CD4-positive, alpha-beta T cell treated with Interleukin-4 for 1 hour (primary cell): ENCODE measurements at regions not wholly inside any gene's neighbourhood (a gene's known extent, or its start where the extent isn't known, plus 50 kb on each side); places are given as distances from the start of the nearest gene placed in this dataset.

Source experiments
- DNase-seq, 2 donors: peaks; one replicate each; pipeline ENCODE4 v3.0.0-alpha.2; 2020 to 2022

GRCh38 chr2:180122874-180123273, 115.8 kb upstream of the CWC22 start:
- no peak for DNase-seq

GRCh38 chr2:180115675-180116074, 108.6 kb upstream of the CWC22 start:
- DNase-seq = no peak

DNA sequence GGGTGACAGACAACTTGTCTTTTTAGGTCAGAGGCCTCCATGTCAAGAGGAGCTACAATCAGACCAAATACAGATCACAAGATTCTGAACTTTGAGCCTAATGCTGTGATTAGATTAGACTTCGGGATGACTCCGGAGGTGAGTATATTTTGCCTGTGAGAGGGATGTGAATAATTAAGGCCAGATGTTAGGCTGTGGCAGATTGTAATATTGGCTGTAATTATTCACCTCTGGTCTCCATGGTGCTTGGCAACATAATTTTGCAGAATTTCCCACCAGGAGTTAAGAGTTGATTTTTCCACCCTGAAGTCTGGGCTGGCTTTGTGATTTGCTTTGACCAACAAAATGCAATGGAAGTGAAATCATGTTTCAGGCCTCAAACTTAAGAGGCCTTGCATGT, 108.2 kb upstream of the CWC22 start:
- DNase-seq = no peak

DNA sequence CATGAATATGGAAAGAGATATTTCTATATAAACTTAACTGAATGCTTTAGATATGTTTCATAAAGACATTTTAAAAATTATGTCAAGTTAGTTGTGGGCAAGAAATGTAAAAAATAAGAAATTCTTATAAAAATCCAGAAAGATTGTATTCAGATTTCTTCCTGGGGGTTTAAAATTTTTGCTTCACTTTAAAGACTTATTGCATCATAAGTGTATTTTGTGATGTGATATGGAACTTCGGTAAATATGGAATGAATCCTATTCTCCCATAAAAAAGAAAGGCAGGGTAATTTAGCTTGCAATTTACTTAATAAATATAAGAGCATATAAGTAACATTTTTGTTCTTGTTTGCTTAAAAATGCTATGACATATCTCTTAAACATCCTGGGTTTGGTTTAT, 104.8 kb upstream of the CWC22 start:
- DNase-seq = no peak

GRCh38 chr2:180110469-180110868, 103.4 kb upstream of the CWC22 start:
- no peak for DNase-seq

GRCh38 chr2:180101846-180102245, 94.7 kb upstream of the CWC22 start:
- no peak for DNase-seq

DNA sequence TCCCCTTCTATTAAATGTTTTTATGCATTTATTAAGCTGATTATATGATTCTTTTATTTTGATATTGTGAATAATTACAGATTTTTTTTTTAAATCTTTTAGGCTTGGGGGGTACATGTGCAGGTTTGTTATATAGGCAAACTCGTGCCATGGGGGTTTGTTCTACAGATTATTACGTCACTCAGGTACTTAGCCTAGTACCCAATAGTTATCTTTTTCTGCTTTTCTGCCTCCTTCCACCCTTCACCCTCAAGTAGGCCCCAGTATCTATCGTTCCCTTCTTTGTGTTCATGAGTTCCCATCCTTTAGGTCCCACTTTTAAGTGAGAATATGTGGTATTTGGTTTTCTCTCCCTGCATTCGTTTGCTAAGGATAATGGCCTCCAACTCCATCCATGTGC, 92.2 kb upstream of the CWC22 start:
- no peak for DNase-seq

GRCh38 chr2:180085144-180085543, 78.0 kb upstream of the CWC22 start:
- no peak for DNase-seq

GRCh38 chr2:180077295-180077906, 70.3 kb upstream of the CWC22 start:
- no peak for DNase-seq

GRCh38 chr2:180075870-180076269, 68.8 kb upstream of the CWC22 start:
- no peak for DNase-seq

DNA sequence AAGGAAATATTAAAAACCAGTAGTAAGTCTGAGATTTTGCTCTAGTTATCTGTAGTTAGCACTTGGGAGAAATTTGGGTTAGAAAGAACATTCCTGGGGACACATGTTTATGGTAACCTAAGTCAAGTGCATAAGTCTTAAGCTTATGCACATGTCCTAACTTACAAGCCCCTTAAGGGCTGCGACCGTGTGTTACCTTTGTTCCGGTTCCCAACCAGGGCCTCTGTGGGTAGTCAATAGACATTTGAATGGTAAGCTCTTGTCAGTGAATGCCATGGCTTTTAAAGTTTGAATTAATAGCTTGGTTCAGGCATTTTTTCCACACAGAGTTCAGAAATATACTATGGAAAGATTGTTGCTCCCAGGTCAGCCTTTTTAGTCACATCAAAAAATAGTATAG, 64.7 kb upstream of the CWC22 start:
- no peak for DNase-seq

DNA sequence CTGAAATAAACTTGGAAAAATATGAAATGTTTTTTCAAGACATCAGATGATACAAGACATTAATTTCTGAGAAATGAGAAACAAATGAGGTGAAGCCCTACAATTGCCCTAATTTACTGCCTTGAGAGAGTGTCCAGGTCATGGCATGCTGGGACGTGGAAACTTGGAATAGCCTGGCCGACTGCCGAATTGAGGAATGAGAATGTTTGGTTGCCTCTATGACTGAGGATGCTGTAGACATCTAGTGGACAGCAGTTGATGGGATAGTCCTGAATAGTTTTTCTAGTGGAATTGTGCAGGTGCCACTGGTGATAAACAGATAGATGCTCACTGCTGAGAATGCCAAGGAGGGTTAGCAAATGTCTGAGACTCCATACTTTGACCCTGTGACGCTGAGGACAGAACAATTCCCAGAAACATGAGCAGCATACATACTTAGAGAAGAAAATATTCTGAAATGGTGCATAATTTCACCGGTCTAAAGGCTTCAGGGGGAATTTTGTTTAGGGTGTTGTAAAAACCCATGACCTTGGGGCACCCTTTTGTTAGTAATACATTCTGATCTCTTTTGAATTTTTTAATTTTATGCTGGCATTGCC, 56.5 kb upstream of the CWC22 start:
- DNase-seq = no peak

GRCh38 chr2:180062178-180062577, 55.1 kb upstream of the CWC22 start:
- DNase-seq = no peak

DNA sequence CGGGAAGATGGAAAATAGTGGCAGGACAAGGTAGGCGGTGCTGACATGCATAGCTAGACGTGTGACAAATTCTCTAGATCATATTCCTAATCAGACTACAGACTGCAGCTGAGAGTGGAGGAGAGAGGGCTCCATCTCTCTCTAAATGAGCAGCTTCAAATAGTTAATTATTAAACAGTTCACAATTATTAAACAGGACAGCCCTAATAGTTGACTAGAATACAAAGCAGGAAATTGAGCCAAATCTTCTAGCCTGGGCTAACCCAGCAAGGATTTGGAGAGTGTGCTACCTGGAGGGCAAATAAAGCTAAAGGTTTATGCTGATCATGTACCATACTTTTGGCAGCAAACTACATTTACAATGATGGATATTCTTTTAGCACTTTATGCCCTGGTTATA, 54.4 kb upstream of the CWC22 start:
- no peak for DNase-seq

- DNase-seq = no peak
Observed at GRCh38 chr2:180061085-180061484, 54.0 kb upstream of the CWC22 start.

GRCh38 chr2:180058993-180059392, 51.9 kb upstream of the CWC22 start:
- no peak for DNase-seq

GRCh38 chr2:180057706-180058412, 50.8 kb upstream of the CWC22 start:
- DNase-seq = no peak
